COLO668 (cell line): ENCODE measurements at regions not wholly inside any gene's neighbourhood (a gene's known extent, or its start where the extent isn't known, plus 50 kb on each side); places are given as distances from the start of the nearest gene placed in this dataset.

ENCODE experiments used
- DNase-seq: peaks from one replicate; lab custom pipeline; 2025; ENCODE audit not compliant: unreplicated experiment; lab: John Stamatoyannopoulos, UW

- no peak for DNase-seq
These were observed 460.7 kb downstream of the NOVA1 start for GRCh38 chr14:26137161-26137560.

GRCh38 chr14:26132061-26132645 lies 465.7 kb downstream of the NOVA1 start:
- DNase-seq, result no peak

DNA sequence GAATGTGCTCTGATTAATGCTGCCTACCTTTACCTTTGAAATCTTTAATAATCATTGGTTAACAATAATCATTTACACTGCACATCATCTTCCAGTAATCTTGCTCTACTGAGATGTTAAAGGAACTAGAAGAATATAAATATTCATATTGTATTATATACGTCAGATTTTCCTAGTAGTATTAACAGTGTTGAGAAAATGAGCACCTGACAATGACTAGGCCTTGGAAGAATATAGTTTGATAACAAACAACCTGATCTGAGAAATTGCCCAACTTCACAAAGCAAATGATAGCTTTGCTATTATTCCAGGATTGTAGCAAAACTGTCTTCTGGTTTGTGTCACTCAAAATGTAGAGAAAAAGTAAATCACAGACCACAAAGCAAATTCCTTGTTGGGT lies 467.1 kb downstream of the NOVA1 start:
- no peak for DNase-seq

DNA sequence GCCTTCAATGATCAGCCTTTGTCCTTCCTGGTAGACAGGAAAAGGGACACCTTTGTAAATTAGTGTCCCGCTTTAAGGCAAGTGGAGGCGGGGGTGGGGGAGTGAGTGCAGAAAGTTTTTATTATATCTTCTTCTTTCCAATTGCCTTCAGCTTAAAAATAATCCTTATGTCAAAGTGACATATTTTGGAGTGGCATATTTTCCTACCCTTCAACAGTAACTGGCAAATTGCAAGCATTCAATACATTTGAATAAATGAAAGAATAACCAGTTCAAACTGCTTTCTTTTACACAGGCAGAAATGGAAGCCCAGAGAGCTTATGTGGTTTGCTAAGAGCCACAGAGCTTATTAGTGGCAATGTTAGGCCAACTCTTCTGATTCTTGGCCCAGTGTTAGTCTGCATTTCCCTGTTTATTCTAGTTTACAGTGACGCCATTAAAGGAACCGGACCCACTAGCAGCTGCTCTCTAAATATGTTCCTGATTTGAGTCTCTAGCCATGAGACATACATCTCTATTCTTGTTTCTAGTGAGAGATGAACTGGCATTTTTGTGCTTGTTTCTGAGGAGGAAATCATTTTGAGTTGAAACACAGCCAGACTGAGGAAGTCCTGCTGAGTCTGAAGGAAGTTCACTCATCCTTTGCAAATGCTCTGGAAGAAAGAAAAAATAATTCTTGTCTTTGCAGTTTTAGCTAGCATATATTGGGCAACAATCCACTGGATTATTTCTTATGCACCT lies 468.7 kb downstream of the NOVA1 start:
- DNase-seq, result no peak

- DNase-seq, result no peak
These were observed 472.9 kb downstream of the NOVA1 start for GRCh38 chr14:26124896-26125438.

DNA sequence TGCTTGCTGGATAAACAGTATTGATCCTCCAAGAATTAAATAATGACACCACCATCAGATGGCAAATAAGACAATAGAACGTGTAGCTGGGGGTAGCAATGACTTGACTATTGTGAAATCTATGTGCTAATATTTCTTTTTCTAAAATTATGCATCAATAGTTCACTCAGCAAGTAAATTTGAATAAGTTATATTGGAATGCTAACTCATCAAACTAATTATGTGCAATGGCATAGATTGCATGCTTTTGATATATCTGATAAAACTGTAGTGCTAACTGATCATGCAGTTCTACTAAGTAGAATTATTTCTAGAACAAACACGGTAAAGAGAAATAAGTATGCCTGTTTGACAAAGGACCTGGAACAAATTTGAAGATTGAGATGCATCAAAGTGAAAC lies 474.4 kb downstream of the NOVA1 start:
- no peak for DNase-seq

DNA sequence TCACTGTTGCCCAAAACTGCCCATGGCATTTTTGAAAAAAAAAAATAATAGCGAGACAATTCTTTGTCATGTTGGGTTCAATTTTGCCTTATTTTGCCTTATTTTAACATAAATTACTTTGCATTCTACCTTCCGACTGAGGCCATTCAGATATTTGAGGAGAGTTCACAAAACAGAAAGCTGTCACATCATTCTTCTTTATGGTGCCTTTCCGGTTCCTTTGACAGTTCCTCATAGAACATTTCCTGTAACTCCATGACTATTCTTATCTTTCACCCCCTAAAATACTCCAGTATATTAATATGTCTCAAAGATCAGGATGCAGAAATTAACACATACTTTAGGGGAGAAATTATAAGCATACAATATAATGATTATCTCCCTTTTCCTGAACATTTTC lies 476.7 kb downstream of the NOVA1 start:
- DNase-seq, result no peak

GRCh38 chr14:26113911-26114640 lies 483.8 kb downstream of the NOVA1 start:
- no peak for DNase-seq

GRCh38 chr14:26104717-26105116 lies 493.1 kb downstream of the NOVA1 start:
- DNase-seq, result no peak

DNA sequence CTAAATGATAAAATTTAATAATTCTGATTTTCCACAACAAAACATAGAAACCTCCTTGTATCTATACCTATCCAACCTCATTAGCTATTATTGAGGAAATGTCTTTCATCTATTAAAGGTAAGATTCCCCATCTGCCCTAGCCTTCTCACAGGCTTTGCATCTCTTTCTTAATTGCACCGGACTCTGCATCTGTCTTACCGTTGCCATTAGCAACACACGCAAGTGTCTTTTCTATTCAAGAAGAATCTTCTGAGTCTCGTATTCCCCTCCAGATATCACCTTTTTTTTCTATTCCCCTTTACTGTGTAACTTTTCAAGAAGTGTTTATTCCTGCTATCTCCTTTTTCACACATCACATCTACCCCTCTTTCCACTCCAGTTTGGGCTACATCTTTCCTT lies 500.0 kb downstream of the NOVA1 start:
- no peak for DNase-seq

DNA sequence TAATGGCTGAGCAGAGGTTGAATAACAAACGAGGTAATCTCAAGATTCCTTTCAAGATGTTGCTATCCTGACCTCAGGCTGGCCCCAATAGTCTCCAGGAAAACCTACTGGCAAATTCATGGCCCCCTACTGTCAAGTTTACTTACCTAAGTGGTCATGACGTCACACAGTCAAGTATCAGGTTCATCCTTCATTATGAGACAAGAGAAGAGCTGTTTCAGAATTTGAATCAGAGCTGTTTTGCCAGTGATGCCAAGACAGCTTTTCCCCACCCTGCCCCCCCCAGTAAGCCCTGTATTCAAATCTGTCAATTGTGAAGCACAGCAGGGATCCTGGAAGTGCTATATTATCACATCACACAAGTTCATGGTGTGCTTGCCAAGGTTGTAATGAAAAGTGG lies 509.6 kb downstream of the NOVA1 start:
- DNase-seq, result no peak

DNA sequence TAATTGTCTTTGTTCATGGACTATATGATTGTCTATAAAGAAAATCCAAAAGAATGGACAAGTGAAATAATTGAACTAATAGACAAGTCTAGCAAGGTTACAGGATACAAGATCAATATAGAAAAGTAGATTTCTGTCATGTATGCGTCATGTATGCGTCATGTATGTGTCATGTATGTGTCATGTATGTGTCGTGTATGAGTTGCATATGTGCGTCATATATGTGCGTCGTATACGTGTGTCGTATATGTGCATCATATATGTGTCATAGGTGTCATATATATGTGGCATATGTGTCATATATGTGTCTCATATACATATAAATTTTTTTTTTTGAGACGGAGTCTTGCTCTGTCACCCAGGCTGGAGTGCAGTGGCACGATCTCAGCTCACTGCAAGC lies 516.8 kb downstream of the NOVA1 start:
- DNase-seq, result no peak

DNA sequence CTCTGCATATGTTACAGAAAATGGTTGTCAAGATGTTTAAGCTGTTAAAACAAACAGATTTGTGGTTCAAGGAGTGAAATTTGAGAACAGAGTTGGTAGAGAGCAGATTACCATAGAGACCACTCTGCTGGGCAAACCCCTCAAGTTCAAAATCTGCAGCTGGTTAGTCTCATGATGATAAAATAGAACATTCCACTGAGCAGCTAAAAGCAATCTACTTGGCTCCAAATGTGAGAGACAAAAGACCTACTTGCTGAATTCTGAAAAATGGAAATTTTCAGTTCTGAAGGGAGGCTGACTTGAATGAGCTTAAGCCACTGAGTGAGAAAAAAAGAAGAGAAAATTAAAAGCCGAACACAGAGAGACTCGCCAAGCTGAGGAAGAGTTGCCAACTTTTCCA lies 519.3 kb downstream of the NOVA1 start:
- DNase-seq, result no peak

DNA sequence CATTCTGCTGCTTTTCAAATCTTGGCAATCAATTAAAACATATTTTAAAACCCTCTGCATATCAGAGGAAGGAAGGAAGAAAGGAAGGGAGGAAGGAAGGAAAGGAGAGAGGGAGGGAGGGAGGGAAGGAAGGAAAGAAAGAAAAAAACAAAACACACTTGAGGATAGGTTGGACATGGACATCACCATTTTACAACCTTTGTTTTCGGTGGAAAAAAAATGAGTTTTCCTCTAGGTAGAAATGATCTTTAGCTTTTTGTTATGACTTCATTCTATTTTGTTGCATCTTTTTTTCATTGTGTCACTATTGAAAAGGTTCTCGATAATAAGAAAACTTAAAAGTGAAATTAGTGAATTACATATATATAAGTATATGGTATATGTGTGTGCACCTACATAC lies 522.9 kb downstream of the NOVA1 start:
- no peak for DNase-seq

DNA sequence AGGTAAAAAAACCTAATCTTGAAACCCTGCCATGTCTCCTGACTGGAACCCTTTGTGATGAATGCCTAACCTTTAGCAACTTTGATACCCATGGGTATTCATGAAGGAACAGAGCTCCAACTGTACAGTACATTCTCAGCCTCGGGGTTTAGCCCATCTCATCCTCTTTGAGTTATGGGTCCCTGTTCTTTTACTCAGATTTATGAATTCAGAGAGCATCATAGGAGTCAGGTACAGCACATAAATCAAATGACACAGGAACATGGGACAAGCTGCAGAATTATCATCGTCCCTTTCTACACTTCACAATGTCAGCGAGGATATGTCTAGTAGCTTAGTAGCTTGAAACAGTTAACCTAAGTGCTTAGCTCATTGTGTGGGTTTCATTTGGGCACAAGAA lies 527.4 kb downstream of the NOVA1 start:
- DNase-seq, result no peak

DNA sequence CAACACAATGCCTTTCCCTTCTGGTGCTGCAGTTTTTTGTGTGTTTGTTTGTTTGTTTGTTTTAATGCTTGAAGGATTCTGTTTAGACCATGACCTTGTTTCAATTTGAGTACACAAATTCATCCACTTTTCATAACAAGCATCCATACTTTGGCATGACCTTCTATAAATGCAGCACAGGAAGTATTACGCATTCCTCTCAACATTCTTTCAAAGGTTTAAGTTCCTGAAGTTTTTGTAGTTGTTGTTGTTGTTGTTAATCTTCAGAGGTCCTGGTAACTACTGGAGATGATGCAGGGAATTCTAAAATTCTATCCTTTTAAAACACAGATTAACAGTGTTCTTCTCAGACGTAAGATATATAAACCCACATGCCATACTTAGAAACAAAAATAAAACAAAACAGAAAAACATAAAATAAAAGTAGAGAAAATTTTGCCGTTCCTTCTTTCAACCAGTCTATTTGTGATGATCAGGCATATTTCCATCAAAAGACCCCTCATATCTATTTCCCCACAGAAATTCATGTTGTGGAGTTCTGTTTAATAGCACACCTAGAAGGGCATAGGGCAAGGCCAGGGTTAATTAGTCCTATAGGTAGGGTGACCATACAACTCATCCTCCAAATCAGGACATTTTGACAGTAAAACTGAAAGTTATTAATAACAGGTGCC lies 529.9 kb downstream of the NOVA1 start:
- no peak for DNase-seq

- no peak for DNase-seq
These were observed 530.5 kb downstream of the NOVA1 start for GRCh38 chr14:26067341-26067740.

DNA sequence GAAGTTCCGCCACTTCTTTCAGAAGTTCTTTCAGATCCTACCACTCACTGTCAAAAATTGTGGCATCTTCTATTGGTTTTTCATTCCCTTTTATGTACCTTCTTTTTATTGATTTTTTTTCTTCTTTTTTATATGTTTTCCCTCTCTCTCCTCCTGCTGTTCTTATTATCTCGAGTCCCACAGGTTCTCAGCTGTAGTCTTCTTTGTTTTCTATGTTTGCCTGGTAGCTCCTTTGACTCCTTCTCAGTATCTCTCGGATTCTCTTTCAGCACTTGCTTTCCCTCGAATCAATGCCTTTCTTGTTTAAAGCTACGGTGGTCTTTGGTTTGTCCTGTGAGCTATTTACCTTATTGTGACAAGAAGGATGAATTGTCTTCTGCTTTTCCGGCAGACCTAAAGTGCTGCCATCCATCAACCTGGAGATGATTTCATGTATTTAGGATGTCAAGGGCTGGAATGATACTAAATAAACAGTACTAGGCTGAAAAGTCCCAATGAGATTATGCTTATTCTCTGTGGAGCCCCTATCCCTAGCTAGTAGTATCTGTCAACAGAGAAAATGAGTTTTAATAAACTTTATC lies 541.7 kb downstream of the NOVA1 start:
- no peak for DNase-seq

DNA sequence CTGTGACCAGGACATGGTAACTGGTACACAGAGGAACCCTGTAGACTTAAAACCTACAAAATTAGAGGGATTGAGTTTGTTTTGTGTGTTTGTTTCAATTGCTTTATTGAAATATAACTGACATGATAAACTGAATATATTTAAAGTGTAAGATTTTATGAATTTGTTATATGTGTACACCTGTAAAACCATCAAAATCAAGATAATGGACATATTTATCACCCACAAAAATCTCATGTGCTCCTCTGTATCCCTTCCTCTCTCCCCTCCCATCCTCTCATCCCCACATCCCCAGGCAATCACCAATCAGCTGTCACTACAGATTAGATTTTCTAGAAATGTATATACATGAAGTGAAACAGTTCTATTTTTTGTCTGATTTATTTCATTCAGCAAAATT lies 565.5 kb downstream of the NOVA1 start:
- DNase-seq, result no peak

DNA sequence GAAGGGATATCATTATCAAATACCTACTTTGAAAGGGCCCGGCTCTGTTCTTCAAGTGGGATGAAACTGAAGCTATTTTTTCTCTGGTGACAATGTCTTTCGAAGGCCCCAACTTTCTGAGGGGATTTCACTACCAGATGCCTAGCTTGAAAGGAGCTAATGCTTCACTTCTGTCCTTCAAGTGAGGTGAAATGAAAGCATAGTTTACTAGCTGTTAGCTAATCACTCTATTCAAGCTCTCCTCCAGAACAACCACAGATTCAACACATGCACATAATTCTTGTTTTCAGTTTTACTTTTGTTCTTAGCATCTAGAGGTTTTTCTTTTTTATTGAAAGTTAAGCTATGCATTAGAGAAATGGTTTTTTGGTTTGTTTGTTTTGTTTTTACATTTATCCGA lies 571.4 kb downstream of the NOVA1 start:
- no peak for DNase-seq

DNA sequence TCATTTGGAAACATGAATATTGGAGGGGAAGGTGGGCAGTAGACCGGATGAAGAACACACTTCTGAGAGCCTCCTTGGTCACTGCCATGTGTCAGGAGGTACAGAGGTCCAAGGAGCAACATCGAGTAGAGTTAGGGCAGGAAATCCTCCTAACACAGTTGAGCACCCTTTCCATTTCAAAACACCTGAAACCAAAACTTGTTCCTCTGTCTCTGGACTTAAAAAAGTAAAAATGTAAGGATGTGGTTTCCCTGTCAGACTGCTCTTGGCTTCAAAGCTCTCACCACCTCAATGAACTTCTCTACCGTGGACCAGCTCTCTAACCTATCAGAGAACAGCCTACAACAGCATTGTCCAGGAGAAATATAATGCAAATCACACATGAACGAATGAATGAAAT lies 573.9 kb downstream of the NOVA1 start:
- DNase-seq, result no peak
